ENCODE measurements at regions not wholly inside any gene's neighbourhood (a gene's known extent, or its start where the extent isn't known, plus 50 kb on each side); places are given as distances from the start of the nearest gene placed in this dataset.
"Not testable (repeated sequence)": the region's sequence is repeated elsewhere in the genome, so short reads cannot be mapped to it uniquely, and the experiment has no call there.

- not testable (repeated sequence) for H3K36me3 Mint-ChIP-seq; H3K27me3 Mint-ChIP-seq (ENCODE audit: low read depth in 3 of 3); H3K27ac Mint-ChIP-seq; DNase-seq; H3K4me3 Mint-ChIP-seq; H3K4me1 Mint-ChIP-seq
- peaks cover 14 to 38% (median 20%) of the 10 kb centered on the region in 6 donors for H3K9me3 Mint-ChIP-seq
Measured at GRCh38 chr4:130767384-130767783, 1671.4 kb downstream of the C4orf33 start.

GRCh38 chr4:130772966-130773365 lies 1677.0 kb downstream of the C4orf33 start:
- not testable (repeated sequence) for H3K27ac Mint-ChIP-seq; H3K4me1 Mint-ChIP-seq; H3K27me3 Mint-ChIP-seq (ENCODE audit: low read depth in 3 of 3); H3K4me3 Mint-ChIP-seq; H3K36me3 Mint-ChIP-seq; DNase-seq
- H3K9me3 Mint-ChIP-seq: peaks cover 18 to 63% (median 34%) of the 10 kb centered on the region in 6 donors

GRCh38 chr4:130808492-130808891 lies 1712.5 kb downstream of the C4orf33 start:
- no peaks in the 10 kb centered on the region for H3K36me3 Mint-ChIP-seq
- H3K27me3 Mint-ChIP-seq (ENCODE audit: low read depth in 3 of 3): peaks cover 0 to 5% (median 0%) of the 10 kb centered on the region in 3 donors
- peaks cover 5 to 45% (median 14%) of the 10 kb centered on the region in 6 donors for H3K9me3 Mint-ChIP-seq
- DNase-seq: no peak
- H3K4me3 Mint-ChIP-seq: no peak overlapping the region
- no peaks in the 10 kb centered on the region for H3K4me1 Mint-ChIP-seq
- no peak overlapping the region for H3K27ac Mint-ChIP-seq

GRCh38 chr4:130812117-130812765 lies 1716.3 kb downstream of the C4orf33 start:
- Mint-ChIP-seq H3K4me1 (no peaks in the 10 kb centered on the region), H3K9me3 (peaks cover 9 to 44% (median 19%) of the 10 kb centered on the region in 6 donors), H3K27me3 (ENCODE audit: low read depth in 3 of 3) (peaks cover 0 to 3% (median 0%) of the 10 kb centered on the region in 3 donors), H3K4me3 (no peak overlapping the region), H3K36me3 (no peaks in the 10 kb centered on the region), H3K27ac (no peak overlapping the region)
- DNase-seq: no peak

- H3K36me3 Mint-ChIP-seq: no peaks in the 10 kb centered on the region
Measured at GRCh38 chr4:130814896-130815295, 1718.9 kb downstream of the C4orf33 start.

GRCh38 chr4:130820448-130820847 lies 1724.5 kb downstream of the C4orf33 start:
- no peak for DNase-seq
- no peak overlapping the region for H3K4me3 Mint-ChIP-seq
- no peaks in the 10 kb centered on the region for H3K36me3 Mint-ChIP-seq
- no peak overlapping the region for H3K27ac Mint-ChIP-seq
- H3K4me1 Mint-ChIP-seq: no peaks in the 10 kb centered on the region
- H3K9me3 Mint-ChIP-seq: peaks cover 15 to 36% (median 26%) of the 10 kb centered on the region in 6 donors
- H3K27me3 Mint-ChIP-seq (ENCODE audit: low read depth in 3 of 3): peaks cover 0 to 1% (median 0%) of the 10 kb centered on the region in 3 donors

More at GRCh38 chr4:130814896-130815295, 1718.9 kb downstream of the C4orf33 start:
- H3K4me1 Mint-ChIP-seq: no peaks in the 10 kb centered on the region
- H3K4me3 Mint-ChIP-seq: no peak overlapping the region
- peaks cover 10 to 38% (median 21%) of the 10 kb centered on the region in 6 donors for H3K9me3 Mint-ChIP-seq
- no peak overlapping the region for H3K27ac Mint-ChIP-seq
- DNase-seq: no peak
- H3K27me3 Mint-ChIP-seq (ENCODE audit: low read depth in 3 of 3): no peaks in the 10 kb centered on the region

GRCh38 chr4:130825284-130825683 lies 1729.3 kb downstream of the C4orf33 start:
- peaks cover 13 to 47% (median 34%) of the 10 kb centered on the region in 6 donors for H3K9me3 Mint-ChIP-seq
- H3K4me3 Mint-ChIP-seq: no peak overlapping the region
- H3K27ac Mint-ChIP-seq: no peak overlapping the region
- H3K27me3 Mint-ChIP-seq (ENCODE audit: low read depth in 3 of 3): peaks cover 0 to 1% (median 0%) of the 10 kb centered on the region in 3 donors
- H3K36me3 Mint-ChIP-seq: no peaks in the 10 kb centered on the region
- H3K4me1 Mint-ChIP-seq: no peaks in the 10 kb centered on the region
- no peak for DNase-seq

GRCh38 chr4:130850019-130850524 lies 1754.1 kb downstream of the C4orf33 start:
- Mint-ChIP-seq H3K36me3 (peaks cover 0 to 6% (median 3%) of the 10 kb centered on the region in 3 donors), H3K27me3 (ENCODE audit: low read depth in 3 of 3) (no peaks in the 10 kb centered on the region), H3K27ac (no peak overlapping the region), H3K9me3 (peaks cover 12 to 68% (median 34%) of the 10 kb centered on the region in 6 donors), H3K4me3 (no peak overlapping the region), H3K4me1 (no peaks in the 10 kb centered on the region)
- no peak for DNase-seq

- DNase-seq: no peak
- no peak overlapping the region for H3K4me3 Mint-ChIP-seq
- peaks cover 12 to 74% (median 37%) of the 10 kb centered on the region in 6 donors for H3K9me3 Mint-ChIP-seq
- H3K36me3 Mint-ChIP-seq: peaks cover 0 to 6% (median 3%) of the 10 kb centered on the region in 3 donors
- no peaks in the 10 kb centered on the region for H3K4me1 Mint-ChIP-seq
- H3K27ac Mint-ChIP-seq: no peak overlapping the region
- H3K27me3 Mint-ChIP-seq (ENCODE audit: low read depth in 3 of 3): no peaks in the 10 kb centered on the region
Measured at GRCh38 chr4:130851107-130851506, 1755.2 kb downstream of the C4orf33 start.

GRCh38 chr4:130851932-130852331 lies 1756.0 kb downstream of the C4orf33 start:
- H3K36me3 Mint-ChIP-seq: peaks cover 0 to 6% (median 3%) of the 10 kb centered on the region in 3 donors
- H3K27me3 Mint-ChIP-seq (ENCODE audit: low read depth in 3 of 3): no peaks in the 10 kb centered on the region
- H3K4me1 Mint-ChIP-seq: no peaks in the 10 kb centered on the region
- H3K9me3 Mint-ChIP-seq: peaks cover 8 to 75% (median 38%) of the 10 kb centered on the region in 6 donors
- no peak overlapping the region for H3K4me3 Mint-ChIP-seq
- no peak overlapping the region for H3K27ac Mint-ChIP-seq
- no peak for DNase-seq

GRCh38 chr4:130855533-130855932 lies 1759.6 kb downstream of the C4orf33 start:
- H3K27me3 Mint-ChIP-seq (ENCODE audit: low read depth in 3 of 3): no peaks in the 10 kb centered on the region
- no peak for DNase-seq
- H3K4me3 Mint-ChIP-seq: no peak overlapping the region
- H3K9me3 Mint-ChIP-seq: peaks cover 0 to 58% (median 31%) of the 10 kb centered on the region in 6 donors
- no peaks in the 10 kb centered on the region for H3K4me1 Mint-ChIP-seq
- H3K36me3 Mint-ChIP-seq: peaks cover 0 to 3% (median 0%) of the 10 kb centered on the region in 3 donors
- H3K27ac Mint-ChIP-seq: no peak overlapping the region

- no peaks in the 10 kb centered on the region for H3K4me1 Mint-ChIP-seq
Measured at GRCh38 chr4:130859991-130860390, 1764.0 kb downstream of the C4orf33 start.

GRCh38 chr4:130896920-130897319 lies 1801.0 kb downstream of the C4orf33 start:
- Mint-ChIP-seq H3K27ac (no peak overlapping the region), H3K4me1 (no peaks in the 10 kb centered on the region), H3K9me3 (peaks cover 3 to 22% (median 8%) of the 10 kb centered on the region in 6 donors), H3K4me3 (no peak overlapping the region), H3K27me3 (ENCODE audit: low read depth in 3 of 3) (peaks cover 0 to 2% (median 0%) of the 10 kb centered on the region in 3 donors), H3K36me3 (no peaks in the 10 kb centered on the region)
- no peak for DNase-seq

More at GRCh38 chr4:130859991-130860390, 1764.0 kb downstream of the C4orf33 start:
- H3K27ac Mint-ChIP-seq: no peak overlapping the region
- no peaks in the 10 kb centered on the region for H3K27me3 Mint-ChIP-seq (ENCODE audit: low read depth in 3 of 3)
- H3K9me3 Mint-ChIP-seq: peaks cover 2 to 27% (median 13%) of the 10 kb centered on the region in 6 donors
- DNase-seq: no peak
- H3K4me3 Mint-ChIP-seq: no peak overlapping the region
- no peaks in the 10 kb centered on the region for H3K36me3 Mint-ChIP-seq

GRCh38 chr4:130901321-130901720 lies 1805.4 kb downstream of the C4orf33 start:
- peaks cover 0 to 4% (median 0%) of the 10 kb centered on the region in 3 donors for H3K27me3 Mint-ChIP-seq (ENCODE audit: low read depth in 3 of 3)
- H3K36me3 Mint-ChIP-seq: no peaks in the 10 kb centered on the region
- peaks cover 5 to 24% (median 16%) of the 10 kb centered on the region in 6 donors for H3K9me3 Mint-ChIP-seq
- no peak for DNase-seq
- no peak overlapping the region for H3K4me3 Mint-ChIP-seq
- H3K4me1 Mint-ChIP-seq: no peaks in the 10 kb centered on the region
- H3K27ac Mint-ChIP-seq: no peak overlapping the region
